NCI-H2227 (cell line): ENCODE measurements at regions not wholly inside any gene's neighbourhood (a gene's known extent, or its start where the extent isn't known, plus 50 kb on each side); places are given as distances from the start of the nearest gene placed in this dataset.
A peak's percentile ranks its signal among the peaks of the same experiment; 100 is the strongest.

Experiments used
- DNase-seq: peaks from one replicate; lab custom pipeline; 2025; ENCODE audit not compliant: unreplicated experiment; lab: John Stamatoyannopoulos, UW

GRCh38 chr3:13210221-13210975 is 137.2 kb upstream of the IQSEC1 start:
- peak; percentile 44 for DNase-seq

GRCh38 chr3:13209634-13209997 is 136.4 kb upstream of the IQSEC1 start:
- DNase-seq = no peak

GRCh38 chr3:13208706-13209633 is 135.7 kb upstream of the IQSEC1 start:
- DNase-seq = no peak

- no peak for DNase-seq
These were observed 134.9 kb upstream of the IQSEC1 start for GRCh38 chr3:13207975-13208705.

DNA sequence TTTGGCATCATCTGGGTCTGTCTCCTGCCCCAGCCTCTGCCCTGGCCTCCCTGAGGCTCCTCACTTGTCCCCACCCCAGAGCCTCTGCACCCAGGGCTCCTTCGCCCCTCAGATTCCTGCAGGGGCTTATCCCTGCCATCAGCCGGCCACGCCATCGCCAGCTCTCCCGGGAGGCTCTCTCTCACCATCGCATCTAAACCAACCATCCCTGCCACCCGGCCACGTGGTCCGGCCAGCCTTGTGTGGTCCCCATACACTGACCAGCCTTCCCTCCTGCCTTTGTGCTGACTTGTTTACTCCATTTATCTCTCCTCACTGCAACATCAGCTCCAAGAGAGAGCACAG is 134.3 kb upstream of the IQSEC1 start:
- no peak for DNase-seq

DNA sequence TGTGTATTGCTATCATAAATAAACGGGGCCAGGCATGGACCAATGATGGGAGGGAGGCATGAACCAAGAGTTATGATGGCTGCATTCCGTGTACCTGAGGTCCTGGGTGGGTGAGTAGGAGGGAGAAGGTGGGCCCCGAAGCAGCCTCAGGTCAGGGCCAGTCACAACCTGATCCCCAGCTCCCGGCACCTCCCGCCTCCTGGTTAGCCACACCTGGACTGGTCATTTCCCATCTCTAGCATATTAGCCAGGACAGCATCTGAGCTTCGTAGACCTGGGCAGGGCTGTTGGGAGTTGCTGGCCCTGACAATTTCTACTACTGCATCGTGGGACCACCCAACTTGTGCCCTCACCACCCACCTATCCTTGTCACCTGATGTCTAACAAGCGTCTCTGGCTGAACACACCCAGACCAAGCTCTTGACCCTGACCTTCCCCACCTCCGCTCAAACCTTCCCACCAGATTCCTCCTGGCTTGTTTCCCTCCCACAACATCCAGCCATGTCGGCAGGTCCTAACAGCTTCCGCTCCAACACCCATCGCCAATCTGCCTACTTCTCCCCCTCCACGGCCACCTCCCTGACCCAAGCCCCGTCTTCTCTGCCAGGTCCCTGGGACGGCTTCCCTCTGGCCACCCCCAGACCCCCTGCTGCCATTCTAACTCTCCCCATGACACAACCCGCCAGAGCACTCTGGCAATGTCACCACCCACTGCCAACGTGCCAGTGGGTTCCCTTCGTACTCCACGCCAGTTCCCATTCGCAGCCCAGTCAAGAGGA is 133.8 kb upstream of the IQSEC1 start:
- no peak for DNase-seq

DNA sequence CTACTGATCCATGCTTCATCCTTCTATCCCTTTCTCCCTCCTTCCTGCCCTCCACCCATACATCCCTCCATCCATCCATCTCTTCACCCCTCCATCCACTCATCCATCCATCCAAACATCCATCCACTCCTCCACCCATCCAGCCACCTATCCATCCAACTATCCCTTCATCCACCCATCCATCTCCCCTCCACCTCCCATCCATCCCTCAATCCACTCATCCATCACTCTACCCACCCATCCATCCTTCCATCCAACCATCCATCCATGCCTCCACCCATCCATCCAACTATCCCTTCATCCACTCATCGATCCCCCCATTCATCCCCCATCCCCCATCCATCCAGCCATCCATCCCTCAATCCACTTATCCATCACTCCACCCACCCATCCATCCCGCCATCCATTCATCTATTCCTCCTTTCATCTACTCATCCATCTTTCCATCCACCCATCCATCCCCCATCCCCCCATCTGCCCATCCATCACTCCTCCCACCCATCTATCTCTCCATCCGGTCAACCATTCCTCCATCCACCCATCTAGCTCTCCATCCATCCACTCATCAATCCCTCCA is 132.4 kb upstream of the IQSEC1 start:
- no peak for DNase-seq

DNA sequence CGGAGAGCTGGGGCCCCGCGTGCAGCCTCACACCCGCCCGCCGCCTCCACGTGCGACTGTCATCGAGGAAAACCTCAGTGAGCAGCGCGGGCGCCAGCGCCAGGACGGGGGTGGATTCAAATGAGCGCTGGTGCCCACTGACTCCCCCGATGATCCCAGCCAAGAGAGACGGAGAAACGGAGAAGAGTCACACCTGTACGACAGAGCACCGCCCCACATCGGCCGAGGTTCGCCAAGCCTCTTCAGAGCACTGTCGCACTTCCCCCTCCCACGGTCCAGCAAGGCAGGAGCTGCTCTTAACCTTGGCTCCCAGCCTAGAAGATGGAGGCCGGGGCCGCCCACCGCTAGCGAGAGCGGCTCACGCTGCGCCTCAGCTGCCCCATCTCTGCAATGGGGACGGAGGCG is 130.9 kb upstream of the IQSEC1 start:
- DNase-seq = no peak

GRCh38 chr3:13203398-13204176 is 130.4 kb upstream of the IQSEC1 start:
- DNase-seq = no peak

DNA sequence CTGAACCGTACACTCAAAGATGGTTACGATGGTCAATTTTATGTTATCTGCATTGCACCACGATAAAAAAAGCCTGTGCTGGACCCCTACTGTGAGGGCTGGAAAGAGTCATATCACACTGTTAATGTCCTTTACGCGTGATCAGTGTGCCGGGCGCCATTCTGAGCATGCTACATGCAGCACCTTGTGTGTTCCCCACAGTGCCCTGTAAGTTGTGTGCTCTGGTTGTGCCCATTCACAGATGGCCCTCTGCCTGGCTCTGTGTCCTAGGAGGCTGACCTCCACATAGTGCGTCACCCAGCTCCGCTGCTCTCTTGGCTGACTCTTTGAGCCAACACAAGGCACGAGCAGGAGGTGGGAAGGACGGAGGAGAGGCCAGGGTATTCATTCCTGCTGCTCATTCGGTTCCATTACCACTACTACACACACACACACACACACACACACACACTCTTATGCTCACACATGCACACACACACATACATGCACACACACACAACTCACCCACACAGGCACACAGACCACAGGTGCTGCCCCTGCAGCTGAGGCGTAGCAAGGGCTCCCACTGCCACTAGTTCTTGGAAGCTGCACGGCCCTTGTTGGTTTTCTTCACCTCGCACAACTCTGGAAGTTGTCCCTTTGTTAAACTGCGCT is 129.6 kb upstream of the IQSEC1 start:
- DNase-seq = no peak

- DNase-seq = no peak
These were observed 128.6 kb upstream of the IQSEC1 start for GRCh38 chr3:13201851-13202250.

DNA sequence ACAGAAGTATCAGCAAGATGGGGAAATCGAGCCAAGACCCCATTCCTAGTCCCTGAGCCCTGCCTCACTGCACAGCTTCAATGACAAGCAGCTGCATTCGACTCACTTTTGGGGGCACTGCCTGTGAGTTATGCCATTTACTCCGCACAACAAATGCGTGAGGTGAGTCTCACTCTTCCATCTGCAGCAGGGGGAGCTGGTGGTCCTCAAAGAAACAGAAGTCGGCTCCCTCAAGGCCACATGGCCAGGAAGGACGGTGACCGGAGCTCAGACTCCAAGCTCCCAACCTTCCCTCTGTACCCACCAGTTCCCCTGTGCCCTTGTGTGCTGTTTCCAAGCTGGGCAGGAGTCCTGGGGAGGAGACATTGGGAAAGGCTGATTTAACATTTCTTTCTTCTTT is 127.7 kb upstream of the IQSEC1 start:
- no peak for DNase-seq

DNA sequence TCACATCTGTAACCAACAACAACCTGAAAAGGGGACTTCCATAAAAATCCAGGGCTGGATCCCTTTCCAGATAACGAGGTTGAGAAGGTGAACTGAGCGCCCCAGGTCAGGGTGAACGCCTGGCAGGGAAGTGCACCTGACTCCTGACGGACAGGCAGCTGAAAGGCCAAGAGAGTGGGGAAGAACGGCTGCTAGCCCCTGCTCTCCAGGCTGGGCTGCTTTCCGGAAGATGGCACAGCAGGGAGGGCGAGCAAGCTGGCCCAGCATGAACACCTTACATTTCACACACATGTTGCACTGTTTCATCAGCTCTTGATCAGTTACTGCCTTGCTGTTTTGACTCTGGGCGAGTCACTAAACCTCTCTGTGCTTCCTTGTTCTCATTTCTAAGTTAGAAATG is 127.2 kb upstream of the IQSEC1 start:
- DNase-seq = no peak

- no peak for DNase-seq
These were observed 126.7 kb upstream of the IQSEC1 start for GRCh38 chr3:13199899-13200451.

DNA sequence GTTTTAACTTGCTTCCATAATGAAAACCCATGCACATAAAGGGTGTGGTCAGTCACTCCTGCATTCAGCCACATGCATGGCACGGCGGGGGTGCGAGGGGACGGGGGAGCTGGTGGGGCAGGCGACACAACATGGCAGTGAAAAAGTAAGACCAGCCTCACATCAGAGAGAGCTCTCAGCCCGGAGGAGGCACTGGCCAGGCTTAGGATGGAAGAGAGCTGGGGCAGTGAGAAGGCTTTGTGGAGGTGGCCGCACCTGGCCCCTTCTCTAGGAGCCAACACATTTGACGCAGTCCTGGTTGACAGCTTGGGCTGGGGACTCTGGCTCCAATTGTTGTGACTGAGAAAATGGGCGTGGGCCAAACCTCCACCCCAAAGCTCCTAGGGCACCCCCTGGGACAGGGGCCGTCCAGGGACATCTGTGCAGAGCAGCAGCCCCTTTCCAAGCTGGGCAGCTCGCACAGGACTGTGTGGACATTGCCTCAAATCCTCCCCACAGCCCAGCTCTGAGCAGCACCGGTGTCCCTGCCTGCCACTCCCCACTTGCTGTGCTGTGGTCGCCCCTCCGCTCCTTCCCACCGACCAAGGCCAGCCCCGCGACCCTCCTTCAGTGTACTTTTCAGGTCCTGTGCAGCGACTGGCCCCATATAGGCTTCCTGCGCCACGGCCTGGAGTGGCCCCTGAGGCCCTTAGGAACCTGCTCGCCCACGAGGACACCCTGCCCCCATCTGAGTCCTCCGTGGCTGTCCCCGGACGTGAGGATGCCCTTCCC is 126.0 kb upstream of the IQSEC1 start:
- no peak for DNase-seq

DNA sequence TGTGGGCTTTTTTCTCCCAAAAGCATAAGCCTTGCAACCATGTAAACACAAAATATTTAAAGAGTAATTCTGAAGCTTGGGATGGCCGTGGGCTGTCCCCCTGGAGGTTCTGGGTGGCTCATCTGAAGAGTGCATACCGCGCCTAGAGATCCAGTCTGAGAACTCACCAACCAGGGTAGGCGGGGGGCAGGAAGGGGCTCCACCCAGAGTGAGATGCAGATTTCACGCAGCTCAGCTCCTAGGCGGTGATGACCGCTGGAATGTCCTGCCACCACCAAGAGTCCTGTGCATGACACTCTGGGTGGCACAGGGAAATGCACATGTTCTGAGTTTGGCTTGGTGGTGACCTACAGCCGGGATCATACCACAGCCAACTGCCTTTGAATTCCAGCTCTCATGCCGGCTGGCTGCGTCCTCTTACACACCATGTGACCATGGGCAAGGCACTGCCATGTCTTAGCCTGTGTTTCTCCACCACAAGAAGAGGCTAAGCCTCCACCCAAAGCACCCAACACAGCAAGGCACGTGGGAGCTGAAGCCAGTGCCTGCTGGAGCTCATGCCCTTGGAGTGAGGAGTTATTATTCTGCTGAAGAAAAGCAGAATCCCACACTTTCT is 125.1 kb upstream of the IQSEC1 start:
- DNase-seq = peak; percentile 6

DNA sequence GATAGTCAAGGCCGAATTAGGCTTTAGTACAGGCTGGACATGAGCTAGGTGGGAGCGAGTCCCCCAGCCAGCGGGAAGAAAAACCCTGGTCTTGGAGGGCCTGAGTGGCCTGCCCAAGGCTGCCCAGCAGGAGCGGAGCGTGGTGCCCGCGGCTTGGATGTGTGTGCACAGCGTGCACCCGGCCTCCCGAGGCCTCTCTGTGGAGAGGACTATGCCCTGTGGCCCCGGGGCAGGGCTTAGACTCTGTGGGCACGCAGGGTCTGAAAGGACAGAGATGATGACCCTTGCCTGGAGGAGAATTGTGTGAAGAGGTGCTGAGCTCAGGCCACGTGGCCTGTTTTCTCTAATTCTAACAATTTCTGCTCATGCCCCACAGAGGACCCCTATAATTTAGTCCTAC is 124.6 kb upstream of the IQSEC1 start:
- DNase-seq = no peak

- no peak for DNase-seq
These were observed 124.1 kb upstream of the IQSEC1 start for GRCh38 chr3:13197281-13197680.
